GM12878 (cell line): ENCODE measurements at regions not wholly inside any gene's neighbourhood (a gene's known extent, or its start where the extent isn't known, plus 50 kb on each side); places are given as distances from the start of the nearest gene placed in this dataset.

Experiments used
- ATAC-seq: fragments of 200-7000 bp; cut with Tn5 transposase; 3 replicates; pipeline ENCODE4 v1.9.1; 2020; ENCODE audit warnings: mild to moderate bottlenecking, moderate library complexity
- BruUV-seq: library from RNA; stranded (reverse); fragments of 400-500 nt; replicated peaks from 2 replicates; lab custom pipeline; 2021; lab: Mats Ljungman, UMichigan
- CTCF ChIA-PET: fragments of 300-600 bp; sonication (Branson Sonifier 250); formaldehyde crosslinking; extraction: SDS; loops from one replicate; lab custom pipeline; 2021; ENCODE audit warnings: inconsistent platforms; lab: Yijun Ruan, JAX
- POLR2A ChIA-PET: fragments of 350-600 bp; formaldehyde crosslinking; extraction: SDS; loops from one replicate; lab custom pipeline; 2021; ENCODE audit warnings: inconsistent platforms; lab: Charles Lee
- RAD21 ChIA-PET: fragments of 300-600 bp; sonication (Branson Sonifier 250); formaldehyde crosslinking; loops from one replicate; lab custom pipeline; 2023; ENCODE audit warnings: antibody characterized with exemption; ENCODE audit not compliant: unreplicated experiment; lab: Charles Lee
- SMC1A ChIA-PET: fragments of 300-600 bp; sonication (Branson Sonifier 250); formaldehyde crosslinking; loops from one replicate; lab custom pipeline; 2023; ENCODE audit not compliant: unreplicated experiment, uncharacterized antibody; lab: Charles Lee
- DNase-seq: peaks from one replicate; pipeline ENCODE4 v3.0.0-alpha.2; 2011; ENCODE audit warnings: low read depth, low spot score
- FAIRE-seq: peaks from 3 replicates; lab custom pipeline; 2011; peaks lifted over from hg19 to GRCh38; lab: Jason Lieb, UNC
- H2AFZ ChIP-seq: 2 replicates; pipeline ENCODE4 v1.6.0; 2011; ENCODE audit warnings: low read depth, low read length, control low read depth; ENCODE audit not compliant: control insufficient read depth
- H3K27ac ChIP-seq: 2 replicates; pipeline ENCODE4 v1.5.1; 2011; ENCODE audit warnings: control low read depth; ENCODE audit not compliant: control insufficient read depth, insufficient read depth
- H3K27me3 ChIP-seq, 2 experiments: replicated peaks in 1 of 2; 2 replicates each; pipeline versions ENCODE4 v1.6.0 to v1.6.1; 2011; ENCODE audit warnings: low read length in 1 of 2; ENCODE audit not compliant: control insufficient read depth in 2 of 2, insufficient read depth in 2 of 2
- H3K36me3 ChIP-seq, 2 experiments: 2 replicates each; pipeline ENCODE4 v1.5.1; 2011; ENCODE audit warnings: low read length in 1 of 2; ENCODE audit not compliant: control insufficient read depth in 2 of 2, insufficient read depth in 2 of 2
- H3K4me1 ChIP-seq: 2 replicates; pipeline ENCODE4 v1.6.1; 2011; ENCODE audit warnings: mild to moderate bottlenecking, low read length, moderate library complexity, mixed read lengths; ENCODE audit not compliant: control insufficient read depth, insufficient read depth
- H3K4me2 ChIP-seq: 2 replicates; pipeline ENCODE4 v1.6.0; 2011; ENCODE audit warnings: control low read depth; ENCODE audit not compliant: control insufficient read depth, insufficient read depth
- H3K4me3 ChIP-seq: fragments of 200-600 bp; sonication (generic); 2 replicates; pipeline ENCODE4 v1.5.1; 2016
- H3K79me2 ChIP-seq: 2 replicates; pipeline ENCODE4 v1.6.0; 2011; ENCODE audit warnings: low read length; ENCODE audit not compliant: control insufficient read depth, insufficient read depth
- H3K9ac ChIP-seq: 2 replicates; pipeline ENCODE4 v1.8.0; 2011; ENCODE audit warnings: low read length, control low read depth, mixed read lengths; ENCODE audit not compliant: control insufficient read depth, insufficient read depth
- H3K9me3 ChIP-seq: replicated peaks from 3 replicates; pipeline ENCODE4 v1.5.1; 2011; ENCODE audit warnings: mild to moderate bottlenecking, low read length; ENCODE audit not compliant: control insufficient read depth, insufficient read depth
- H4K20me1 ChIP-seq: 2 replicates; pipeline ENCODE4 v1.6.0; 2011; ENCODE audit not compliant: control insufficient read depth, insufficient read depth
- MTA2 ChIP-seq: fragments of 450-650 bp; IDR thresholded peaks from 2 replicates; pipeline ENCODE4 v1.6.1; 2016; ENCODE audit warnings: low read depth, mild to moderate bottlenecking, moderate library complexity
- MTA3 ChIP-seq: IDR thresholded peaks from 2 replicates; pipeline ENCODE4 v1.6.1; 2012; ENCODE audit warnings: low read length, inconsistent platforms, borderline replicate concordance
- NFYB ChIP-seq: IDR thresholded peaks from 2 replicates; pipeline ENCODE4 v1.6.1; 2011; ENCODE audit warnings: low read depth, mild to moderate bottlenecking, low read length, improper control_type of control experiment, moderate library complexity; ENCODE audit not compliant: insufficient read depth
- POLR2AphosphoS5 ChIP-seq: IDR thresholded peaks from 2 replicates; pipeline ENCODE4 v1.6.1; 2011; ENCODE audit warnings: mild to moderate bottlenecking, low read length, inconsistent platforms
- SMAD1 ChIP-seq: fragments of 450-650 bp; IDR thresholded peaks from 2 replicates; pipeline ENCODE4 v1.6.1; 2018; ENCODE audit warnings: mild to moderate bottlenecking, low read depth; ENCODE audit not compliant: partially characterized antibody
- SMARCA5 ChIP-seq: fragments of 450-650 bp; IDR thresholded peaks from 2 replicates; pipeline ENCODE4 v1.6.1; 2017; ENCODE audit warnings: mild to moderate bottlenecking
- SREBF2 ChIP-seq: IDR thresholded peaks from 2 replicates; pipeline ENCODE4 v1.6.1; 2012; ENCODE audit warnings: mild to moderate bottlenecking, low read length
- WGBS: methylation state at CpG from one replicate; pipeline ENCODE4 v1.1.6; 2016; ENCODE audit warnings: low lambda C conversion rate; ENCODE audit not compliant: insufficient replicate concordance, insufficient coverage; ENCODE audit errors: missing lambda C conversion rate; 5-methylcytosine and 5-hydroxymethylcytosine counted together
- in situ Hi-C: fragments of 300-500 bp; cut with MboI; formaldehyde crosslinking; loops from 9 replicates; pipeline ENCODE4 v1.14.3; 2018; ENCODE audit warnings: mixed read lengths
- intact Hi-C: fragments of 100-400 bp; cut with micrococcal nuclease; formaldehyde crosslinking; loops from one replicate; pipeline ENCODE4 v1.14.2; 2022; ENCODE audit not compliant: unreplicated experiment
- TF ChIP-seq, protein P1 (sequence below): fragments of 450-650 bp; conservative IDR thresholded peaks from 2 replicates; pipeline ENCODE4 v1.6.1; 2017; ENCODE audit warnings: mild to moderate bottlenecking, moderate library complexity
- TF ChIP-seq, protein P2 (sequence below): fragments of 450-650 bp; IDR thresholded peaks from 2 replicates; pipeline ENCODE4 v1.6.1; 2016; ENCODE audit warnings: mild to moderate bottlenecking, moderate library complexity, borderline replicate concordance

DNA sequence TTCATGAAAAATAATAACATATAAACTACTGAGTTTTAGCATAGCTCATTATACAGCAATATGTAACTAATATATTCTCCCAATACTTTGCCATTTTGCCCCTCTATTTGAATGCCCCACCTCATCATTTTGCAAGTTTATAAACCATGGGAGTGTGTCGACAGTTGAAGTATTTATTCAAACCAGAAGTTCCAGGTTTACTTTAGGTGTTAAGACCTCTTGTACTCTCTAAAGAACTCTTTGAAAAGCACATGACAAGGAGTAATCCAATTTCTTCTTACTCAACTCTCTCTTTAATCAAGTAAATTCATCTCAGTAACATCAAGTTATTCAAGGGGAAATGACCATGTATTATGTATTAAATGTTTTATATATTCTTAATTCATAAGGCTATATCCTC lies 240.7 kb downstream of the COX18 start:
- no peaks in the 10 kb centered on the region for H3K27me3 ChIP-seq
- no peaks in the 10 kb centered on the region for H3K4me1 ChIP-seq
- FAIRE-seq (no peak), DNase-seq (no peak), ATAC-seq (no peak)
- no TSS peak for BruUV-seq
- WGBS = 27% methylated on average over 1 of the region's 1 CpG
- no peaks in the 10 kb centered on the region for H4K20me1 ChIP-seq
- intact Hi-C loops = no loop called here
- in situ Hi-C loops = no loop called here
- no peaks in the 10 kb centered on the region for H3K9me3 ChIP-seq
- SMC1A ChIA-PET = no interaction called here
- RAD21 ChIA-PET = no interaction called here
- H3K36me3 ChIP-seq = no peaks in the 10 kb centered on the region
- no peak overlapping the region for H3K4me3 ChIP-seq
- no peak for TF ChIP-seq MTA2
- no peak for TF ChIP-seq POLR2AphosphoS5
- TF ChIP-seq SMAD1 = no peak
- TF ChIP-seq, protein P1, sequence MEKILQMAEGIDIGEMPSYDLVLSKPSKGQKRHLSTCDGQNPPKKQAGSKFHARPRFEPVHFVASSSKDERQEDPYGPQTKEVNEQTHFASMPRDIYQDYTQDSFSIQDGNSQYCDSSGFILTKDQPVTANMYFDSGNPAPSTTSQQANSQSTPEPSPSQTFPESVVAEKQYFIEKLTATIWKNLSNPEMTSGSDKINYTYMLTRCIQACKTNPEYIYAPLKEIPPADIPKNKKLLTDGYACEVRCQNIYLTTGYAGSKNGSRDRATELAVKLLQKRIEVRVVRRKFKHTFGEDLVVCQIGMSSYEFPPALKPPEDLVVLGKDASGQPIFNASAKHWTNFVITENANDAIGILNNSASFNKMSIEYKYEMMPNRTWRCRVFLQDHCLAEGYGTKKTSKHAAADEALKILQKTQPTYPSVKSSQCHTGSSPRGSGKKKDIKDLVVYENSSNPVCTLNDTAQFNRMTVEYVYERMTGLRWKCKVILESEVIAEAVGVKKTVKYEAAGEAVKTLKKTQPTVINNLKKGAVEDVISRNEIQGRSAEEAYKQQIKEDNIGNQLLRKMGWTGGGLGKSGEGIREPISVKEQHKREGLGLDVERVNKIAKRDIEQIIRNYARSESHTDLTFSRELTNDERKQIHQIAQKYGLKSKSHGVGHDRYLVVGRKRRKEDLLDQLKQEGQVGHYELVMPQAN = no peak
- no peak for TF ChIP-seq NFYB
- TF ChIP-seq MTA3 = no peak
- TF ChIP-seq SMARCA5 = no peak
- TF ChIP-seq, protein P2, sequence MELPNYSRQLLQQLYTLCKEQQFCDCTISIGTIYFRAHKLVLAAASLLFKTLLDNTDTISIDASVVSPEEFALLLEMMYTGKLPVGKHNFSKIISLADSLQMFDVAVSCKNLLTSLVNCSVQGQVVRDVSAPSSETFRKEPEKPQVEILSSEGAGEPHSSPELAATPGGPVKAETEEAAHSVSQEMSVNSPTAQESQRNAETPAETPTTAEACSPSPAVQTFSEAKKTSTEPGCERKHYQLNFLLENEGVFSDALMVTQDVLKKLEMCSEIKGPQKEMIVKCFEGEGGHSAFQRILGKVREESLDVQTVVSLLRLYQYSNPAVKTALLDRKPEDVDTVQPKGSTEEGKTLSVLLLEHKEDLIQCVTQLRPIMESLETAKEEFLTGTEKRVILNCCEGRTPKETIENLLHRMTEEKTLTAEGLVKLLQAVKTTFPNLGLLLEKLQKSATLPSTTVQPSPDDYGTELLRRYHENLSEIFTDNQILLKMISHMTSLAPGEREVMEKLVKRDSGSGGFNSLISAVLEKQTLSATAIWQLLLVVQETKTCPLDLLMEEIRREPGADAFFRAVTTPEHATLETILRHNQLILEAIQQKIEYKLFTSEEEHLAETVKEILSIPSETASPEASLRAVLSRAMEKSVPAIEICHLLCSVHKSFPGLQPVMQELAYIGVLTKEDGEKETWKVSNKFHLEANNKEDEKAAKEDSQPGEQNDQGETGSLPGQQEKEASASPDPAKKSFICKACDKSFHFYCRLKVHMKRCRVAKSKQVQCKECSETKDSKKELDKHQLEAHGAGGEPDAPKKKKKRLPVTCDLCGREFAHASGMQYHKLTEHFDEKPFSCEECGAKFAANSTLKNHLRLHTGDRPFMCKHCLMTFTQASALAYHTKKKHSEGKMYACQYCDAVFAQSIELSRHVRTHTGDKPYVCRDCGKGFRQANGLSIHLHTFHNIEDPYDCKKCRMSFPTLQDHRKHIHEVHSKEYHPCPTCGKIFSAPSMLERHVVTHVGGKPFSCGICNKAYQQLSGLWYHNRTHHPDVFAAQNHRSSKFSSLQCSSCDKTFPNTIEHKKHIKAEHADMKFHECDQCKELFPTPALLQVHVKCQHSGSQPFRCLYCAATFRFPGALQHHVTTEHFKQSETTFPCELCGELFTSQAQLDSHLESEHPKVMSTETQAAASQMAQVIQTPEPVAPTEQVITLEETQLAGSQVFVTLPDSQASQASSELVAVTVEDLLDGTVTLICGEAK = no peak
- TF ChIP-seq SREBF2 = no peak
- H3K79me2 ChIP-seq = no peaks in the 10 kb centered on the region
- no peak overlapping the region for H3K9ac ChIP-seq
- POLR2A ChIA-PET = no interaction called here
- H3K27ac ChIP-seq = no peak overlapping the region
- H2AFZ ChIP-seq = no peak overlapping the region
- CTCF ChIA-PET = no interaction called here
- H3K4me2 ChIP-seq = no peak overlapping the region
